ENCODE measurements at regions not wholly inside any gene's neighbourhood (a gene's known extent, or its start where the extent isn't known, plus 50 kb on each side); places are given as distances from the start of the nearest gene placed in this dataset.

DNA sequence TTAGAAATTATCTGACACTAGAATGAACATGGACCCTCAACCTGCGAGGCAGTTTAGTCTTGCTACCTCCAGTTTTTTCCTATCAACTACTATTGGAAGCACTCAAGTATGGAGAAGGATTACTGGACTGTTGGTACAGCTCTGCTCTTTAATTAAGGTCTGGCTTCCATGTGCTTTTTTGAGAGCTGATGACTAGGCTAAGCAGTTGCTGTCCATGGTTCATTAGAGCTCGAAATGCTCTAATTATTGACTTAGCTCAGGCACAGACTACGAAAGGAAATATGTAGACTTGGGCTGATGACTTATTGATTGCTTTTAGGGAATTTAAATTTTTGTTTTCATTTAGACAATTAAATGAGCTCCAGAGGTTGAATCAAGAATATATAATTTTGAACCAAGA, 1281.6 kb downstream of the HACE1 start (continued):
- no peak for TF ChIP-seq SAFB (IDR thresholded peaks at IDR 0.05; ENCODE audit: borderline replicate concordance, low read depth, low read length)
- no peak for TF ChIP-seq CHD7 (IDR thresholded peaks at IDR 0.05; ENCODE audit: low read depth, low read length)
- TF ChIP-seq RFX5 (IDR thresholded peaks at IDR 0.05; ENCODE audit: low read depth, low read length) = no peak
- TF ChIP-seq ATF6 (CRISPR knock-in tag; IDR thresholded peaks at IDR 0.05) = no peak
- TF ChIP-seq CHD2 (IDR thresholded peaks at IDR 0.05; ENCODE audit: low read depth, low read length) = no peak
